HG03039 (cell line): ENCODE measurements at regions not wholly inside any gene's neighbourhood (a gene's known extent, or its start where the extent isn't known, plus 50 kb on each side); places are given as distances from the start of the nearest gene placed in this dataset.

Experiments
- ATAC-seq: cut with Tn5 transposase; IDR thresholded peaks from one replicate; pipeline ENCODE4 v1.9.1; 2021; ENCODE audit warnings: mild to moderate bottlenecking, moderate library complexity; ENCODE audit not compliant: unreplicated experiment

DNA sequence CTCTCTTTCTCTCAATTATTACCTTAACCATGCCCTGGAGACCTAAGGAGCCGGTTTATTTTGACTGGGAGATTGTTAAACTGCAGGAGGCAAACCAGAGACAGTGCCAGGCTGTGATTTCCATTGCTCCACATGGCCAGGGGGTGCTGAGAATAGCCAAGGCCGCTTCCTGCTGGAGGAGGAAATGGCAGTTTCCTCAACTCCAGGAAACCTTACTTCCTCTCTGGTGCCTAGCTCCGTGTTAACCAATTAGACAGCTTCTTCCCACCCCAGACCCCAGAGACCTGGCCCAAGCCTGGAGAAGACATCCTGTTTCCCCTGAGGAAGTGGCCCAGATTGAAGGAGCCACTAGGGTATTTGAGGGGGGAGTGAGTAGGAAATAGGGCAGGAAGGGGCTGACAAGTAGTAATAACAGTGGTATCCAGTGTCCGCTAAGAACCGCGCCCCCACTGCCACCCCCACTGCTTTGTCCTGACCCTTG lies 161.2 kb downstream of the PLPP3 start:
- ATAC-seq = no peak

DNA sequence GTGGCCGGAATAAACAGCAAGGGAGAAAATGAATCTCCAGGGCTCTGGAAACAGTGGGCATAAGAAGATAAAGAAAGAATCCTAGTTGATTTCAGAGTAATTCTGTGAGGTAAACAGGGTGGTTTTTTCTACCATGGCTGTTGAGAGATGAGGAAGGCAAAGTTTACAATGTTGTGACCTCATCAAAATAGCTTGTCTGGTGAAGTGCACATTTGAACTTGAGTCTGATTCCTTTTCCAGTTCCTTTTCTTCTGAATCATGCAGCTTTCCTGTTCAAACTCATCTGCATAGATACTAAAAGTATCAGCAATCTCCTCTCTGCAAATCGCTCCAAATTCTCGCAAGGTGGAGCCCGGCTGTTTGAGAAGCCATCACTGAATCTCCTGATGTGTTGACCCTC lies 161.7 kb downstream of the PLPP3 start:
- no peak for ATAC-seq

- ATAC-seq = no peak
Observed at GRCh38 chr1:56416495-56416894, 162.9 kb downstream of the PLPP3 start.

- ATAC-seq = no peak
Observed at GRCh38 chr1:56415720-56416119, 163.6 kb downstream of the PLPP3 start.

- no peak for ATAC-seq
Observed at GRCh38 chr1:56415258-56415657, 164.1 kb downstream of the PLPP3 start.

GRCh38 chr1:56414728-56415224 lies 164.6 kb downstream of the PLPP3 start:
- ATAC-seq = no peak

DNA sequence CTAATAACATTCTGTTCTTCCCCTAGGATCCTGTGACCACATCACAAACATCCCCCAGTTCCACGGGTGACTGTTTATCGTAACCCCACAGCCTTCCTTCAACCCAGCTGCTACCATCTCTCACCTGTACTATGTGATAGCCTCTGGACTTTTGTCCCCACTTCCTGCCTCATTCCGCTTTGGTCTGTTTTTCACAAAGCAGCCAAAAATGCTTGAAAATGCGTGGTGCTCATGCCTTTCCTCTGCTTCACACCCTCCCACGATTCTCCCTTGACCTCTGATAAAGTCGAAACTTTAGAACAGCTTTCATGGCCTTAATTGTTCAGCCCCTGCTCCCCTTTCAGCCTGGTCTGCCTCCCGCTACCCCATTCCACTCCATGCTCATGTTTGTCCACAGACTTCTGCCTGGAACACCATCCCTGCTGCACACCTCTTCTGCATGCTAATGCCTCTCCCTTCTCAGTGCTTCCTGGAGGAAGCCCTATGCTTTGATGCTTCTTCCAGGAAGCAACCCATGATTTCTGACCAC lies 165.6 kb downstream of the PLPP3 start:
- ATAC-seq = no peak

- ATAC-seq = no peak
Observed at GRCh38 chr1:56411484-56412180, 167.7 kb downstream of the PLPP3 start.

- no peak for ATAC-seq
Observed at GRCh38 chr1:56411021-56411420, 168.3 kb downstream of the PLPP3 start.

- no peak for ATAC-seq
Observed at GRCh38 chr1:56410405-56410804, 169.0 kb downstream of the PLPP3 start.

- no peak for ATAC-seq
Observed at GRCh38 chr1:56409112-56409691, 170.2 kb downstream of the PLPP3 start.

DNA sequence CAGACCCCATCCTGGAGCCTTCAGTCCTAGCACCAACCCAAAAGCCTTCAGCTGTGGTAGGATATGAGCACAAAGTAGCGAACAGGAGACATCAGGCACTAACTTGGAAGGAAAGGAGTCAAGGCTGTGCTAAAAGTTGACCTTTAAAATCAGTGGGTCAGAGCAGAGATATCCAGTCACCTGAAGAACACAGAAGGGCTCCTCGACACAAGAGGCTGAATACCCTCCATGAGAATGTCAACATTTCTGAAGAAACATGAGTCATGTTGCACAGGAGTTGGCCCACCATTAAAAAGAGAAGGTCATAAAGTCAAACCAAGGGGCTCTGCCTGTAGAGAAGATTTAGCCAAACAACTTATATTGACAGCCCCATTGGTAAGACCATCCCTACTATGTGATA lies 172.5 kb downstream of the PLPP3 start:
- no peak for ATAC-seq

GRCh38 chr1:56404561-56405030 lies 174.8 kb downstream of the PLPP3 start:
- no peak for ATAC-seq

GRCh38 chr1:56404066-56404465 lies 175.3 kb downstream of the PLPP3 start:
- no peak for ATAC-seq

- no peak for ATAC-seq
Observed at GRCh38 chr1:56403321-56403720, 176.0 kb downstream of the PLPP3 start.

DNA sequence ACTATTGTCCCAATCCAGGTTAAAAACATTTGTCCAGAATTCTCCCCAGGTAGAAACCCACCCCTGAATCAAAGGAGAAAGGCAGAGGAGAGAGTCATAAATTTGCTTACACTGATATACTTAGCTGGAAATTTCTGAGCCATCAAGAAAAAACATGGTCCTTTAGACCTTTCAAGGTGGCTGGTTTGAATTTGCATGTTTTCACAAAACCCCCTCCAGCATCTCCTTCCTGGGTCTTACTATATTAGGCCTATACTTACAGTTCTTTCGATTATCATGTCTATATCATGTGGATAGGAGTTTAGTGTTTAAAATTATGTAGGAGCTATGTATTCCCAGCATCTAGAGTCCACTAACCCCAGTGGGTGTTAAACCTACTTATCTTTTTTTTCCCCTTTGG lies 178.2 kb downstream of the PLPP3 start:
- no peak for ATAC-seq

GRCh38 chr1:56400526-56400925 lies 178.8 kb downstream of the PLPP3 start:
- ATAC-seq = no peak

DNA sequence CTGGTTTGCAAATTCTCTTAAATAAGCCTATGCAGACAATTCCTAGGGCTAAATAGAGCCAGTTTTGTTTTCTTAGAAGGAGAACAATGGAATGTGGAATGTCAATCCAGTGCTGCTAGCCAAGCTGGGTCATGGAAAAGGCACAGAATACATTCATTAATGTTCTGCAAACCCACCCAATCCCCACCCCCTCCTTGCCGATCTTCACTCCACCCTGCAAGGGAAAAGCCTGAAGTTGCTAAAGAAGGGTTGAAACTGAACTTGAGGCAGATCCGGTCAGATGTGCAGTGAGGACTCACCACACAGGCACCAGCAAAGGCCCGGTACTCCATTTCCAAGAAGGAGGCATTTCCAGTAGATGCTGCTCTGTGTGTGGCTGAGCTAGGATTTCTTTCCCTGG lies 179.6 kb downstream of the PLPP3 start:
- no peak for ATAC-seq

DNA sequence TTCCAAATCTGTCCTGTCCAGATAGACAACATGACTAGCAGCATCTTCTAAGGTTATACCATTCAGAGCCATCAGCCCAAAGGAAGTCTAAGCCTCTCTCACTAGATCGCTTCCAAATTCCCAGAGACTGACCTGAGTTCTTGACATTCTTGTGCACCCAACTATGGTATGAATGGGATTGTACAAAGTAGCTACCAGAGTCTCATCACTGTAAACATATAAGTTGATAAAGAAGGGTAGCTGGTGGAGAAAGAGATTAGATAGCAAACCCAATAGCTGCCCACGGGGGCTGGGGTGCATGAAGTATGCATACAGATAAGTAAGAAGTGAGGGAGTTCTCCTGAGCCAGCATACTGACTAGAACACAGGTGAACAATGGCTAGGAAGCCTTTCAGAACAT lies 180.0 kb downstream of the PLPP3 start:
- ATAC-seq = no peak

DNA sequence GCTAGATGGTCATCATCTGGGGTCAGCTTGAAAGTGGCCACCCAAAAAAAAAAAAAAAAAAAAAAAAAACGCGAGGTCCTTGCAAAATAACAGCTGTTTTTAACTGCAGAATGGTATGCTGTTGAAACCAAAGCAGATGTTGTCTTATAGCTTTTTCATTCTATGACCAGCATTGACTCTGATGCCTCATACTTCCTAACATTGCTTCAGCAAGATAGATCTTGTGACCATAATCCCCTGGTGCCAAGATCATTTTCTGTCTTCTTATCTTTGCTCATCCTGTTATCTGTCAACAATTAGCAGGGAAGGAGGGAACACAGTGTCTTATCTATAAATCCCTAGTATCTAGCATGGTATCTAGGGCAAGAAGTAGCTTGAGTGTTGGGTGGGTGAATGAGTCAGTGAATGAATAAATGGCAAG lies 181.5 kb downstream of the PLPP3 start:
- no peak for ATAC-seq

- ATAC-seq = no peak
Observed at GRCh38 chr1:56397409-56397808, 182.0 kb downstream of the PLPP3 start.

- no peak for ATAC-seq
Observed at GRCh38 chr1:56396581-56396980, 182.8 kb downstream of the PLPP3 start.
